GM12878 (cell line): ENCODE measurements at regions not wholly inside any gene's neighbourhood (a gene's known extent, or its start where the extent isn't known, plus 50 kb on each side); places are given as distances from the start of the nearest gene placed in this dataset.

Experiments
- ATAC-seq: fragments of 200-7000 bp; cut with Tn5 transposase; 3 replicates; pipeline ENCODE4 v1.9.1; 2020; ENCODE audit warnings: mild to moderate bottlenecking, moderate library complexity
- BruUV-seq: library from RNA; stranded (reverse); fragments of 400-500 nt; replicated peaks from 2 replicates; lab custom pipeline; 2021; lab: Mats Ljungman, UMichigan
- CTCF ChIA-PET: fragments of 300-600 bp; sonication (Branson Sonifier 250); formaldehyde crosslinking; extraction: SDS; loops from one replicate; lab custom pipeline; 2021; ENCODE audit warnings: inconsistent platforms; lab: Yijun Ruan, JAX
- POLR2A ChIA-PET: fragments of 350-600 bp; formaldehyde crosslinking; extraction: SDS; loops from one replicate; lab custom pipeline; 2021; ENCODE audit warnings: inconsistent platforms; lab: Charles Lee
- RAD21 ChIA-PET: fragments of 300-600 bp; sonication (Branson Sonifier 250); formaldehyde crosslinking; loops from one replicate; lab custom pipeline; 2023; ENCODE audit warnings: antibody characterized with exemption; ENCODE audit not compliant: unreplicated experiment; lab: Charles Lee
- SMC1A ChIA-PET: fragments of 300-600 bp; sonication (Branson Sonifier 250); formaldehyde crosslinking; loops from one replicate; lab custom pipeline; 2023; ENCODE audit not compliant: unreplicated experiment, uncharacterized antibody; lab: Charles Lee
- DNase-seq: peaks from one replicate; pipeline ENCODE4 v3.0.0-alpha.2; 2011; ENCODE audit warnings: low read depth, low spot score
- FAIRE-seq: peaks from 3 replicates; lab custom pipeline; 2011; peaks lifted over from hg19 to GRCh38; lab: Jason Lieb, UNC
- H2AFZ ChIP-seq: 2 replicates; pipeline ENCODE4 v1.6.0; 2011; ENCODE audit warnings: low read depth, low read length, control low read depth; ENCODE audit not compliant: control insufficient read depth
- H3K27ac ChIP-seq: 2 replicates; pipeline ENCODE4 v1.5.1; 2011; ENCODE audit warnings: control low read depth; ENCODE audit not compliant: control insufficient read depth, insufficient read depth
- H3K27me3 ChIP-seq, 2 experiments: replicated peaks in 1 of 2; 2 replicates each; pipeline versions ENCODE4 v1.6.0 to v1.6.1; 2011; ENCODE audit warnings: low read length in 1 of 2; ENCODE audit not compliant: control insufficient read depth in 2 of 2, insufficient read depth in 2 of 2
- H3K36me3 ChIP-seq, 2 experiments: 2 replicates each; pipeline ENCODE4 v1.5.1; 2011; ENCODE audit warnings: low read length in 1 of 2; ENCODE audit not compliant: control insufficient read depth in 2 of 2, insufficient read depth in 2 of 2
- H3K4me1 ChIP-seq: 2 replicates; pipeline ENCODE4 v1.6.1; 2011; ENCODE audit warnings: mild to moderate bottlenecking, low read length, moderate library complexity, mixed read lengths; ENCODE audit not compliant: control insufficient read depth, insufficient read depth
- H3K4me2 ChIP-seq: 2 replicates; pipeline ENCODE4 v1.6.0; 2011; ENCODE audit warnings: control low read depth; ENCODE audit not compliant: control insufficient read depth, insufficient read depth
- H3K4me3 ChIP-seq: fragments of 200-600 bp; sonication (generic); 2 replicates; pipeline ENCODE4 v1.5.1; 2016
- H3K79me2 ChIP-seq: 2 replicates; pipeline ENCODE4 v1.6.0; 2011; ENCODE audit warnings: low read length; ENCODE audit not compliant: control insufficient read depth, insufficient read depth
- H3K9ac ChIP-seq: 2 replicates; pipeline ENCODE4 v1.8.0; 2011; ENCODE audit warnings: low read length, control low read depth, mixed read lengths; ENCODE audit not compliant: control insufficient read depth, insufficient read depth
- H3K9me3 ChIP-seq: replicated peaks from 3 replicates; pipeline ENCODE4 v1.5.1; 2011; ENCODE audit warnings: mild to moderate bottlenecking, low read length; ENCODE audit not compliant: control insufficient read depth, insufficient read depth
- H4K20me1 ChIP-seq: 2 replicates; pipeline ENCODE4 v1.6.0; 2011; ENCODE audit not compliant: control insufficient read depth, insufficient read depth
- CREB1 ChIP-seq: IDR thresholded peaks from 2 replicates; pipeline ENCODE4 v1.6.1; 2012; ENCODE audit warnings: low read depth, mild to moderate bottlenecking, inconsistent platforms
- IRF4 ChIP-seq: IDR thresholded peaks from 2 replicates; pipeline ENCODE4 v1.6.1; 2011; ENCODE audit warnings: low read depth, low read length
- KLF5 ChIP-seq: fragments of 450-650 bp; IDR thresholded peaks from 2 replicates; pipeline ENCODE4 v1.6.1; 2014; ENCODE audit warnings: mild to moderate bottlenecking; ENCODE audit not compliant: partially characterized antibody
- MTA2 ChIP-seq: fragments of 450-650 bp; IDR thresholded peaks from 2 replicates; pipeline ENCODE4 v1.6.1; 2016; ENCODE audit warnings: low read depth, mild to moderate bottlenecking, moderate library complexity
- MTA3 ChIP-seq: IDR thresholded peaks from 2 replicates; pipeline ENCODE4 v1.6.1; 2012; ENCODE audit warnings: low read length, inconsistent platforms, borderline replicate concordance
- PAX8 ChIP-seq: fragments of 450-650 bp; IDR thresholded peaks from 2 replicates; pipeline ENCODE4 v1.6.1; 2017; ENCODE audit warnings: mild to moderate bottlenecking, moderate library complexity
- RAD21 ChIP-seq: IDR thresholded peaks from 2 replicates; pipeline ENCODE4 v1.6.1; 2011; ENCODE audit warnings: mild to moderate bottlenecking, low read depth, low read length, moderate library complexity; ENCODE audit not compliant: insufficient read depth
- RCOR1 ChIP-seq: conservative IDR thresholded peaks from 2 replicates; pipeline ENCODE4 v1.6.1; 2012; ENCODE audit warnings: low read depth, low read length, improper control_type of control experiment
- SMC3 ChIP-seq: IDR thresholded peaks from 2 replicates; pipeline ENCODE4 v1.6.1; 2011; ENCODE audit warnings: low read length, improper control_type of control experiment, borderline replicate concordance
- TCF7 ChIP-seq: IDR thresholded peaks from 2 replicates; pipeline ENCODE4 v1.6.1; 2014; ENCODE audit warnings: antibody characterized with exemption, borderline replicate concordance
- WGBS: methylation state at CpG from one replicate; pipeline ENCODE4 v1.1.6; 2016; ENCODE audit warnings: low lambda C conversion rate; ENCODE audit not compliant: insufficient replicate concordance, insufficient coverage; ENCODE audit errors: missing lambda C conversion rate; 5-methylcytosine and 5-hydroxymethylcytosine counted together
- in situ Hi-C: fragments of 300-500 bp; cut with MboI; formaldehyde crosslinking; loops from 9 replicates; pipeline ENCODE4 v1.14.3; 2018; ENCODE audit warnings: mixed read lengths
- intact Hi-C: fragments of 100-400 bp; cut with micrococcal nuclease; formaldehyde crosslinking; loops from one replicate; pipeline ENCODE4 v1.14.2; 2022; ENCODE audit not compliant: unreplicated experiment
- TF ChIP-seq, protein P1 (sequence below): fragments of 450-650 bp; conservative IDR thresholded peaks from 2 replicates; pipeline ENCODE4 v1.6.1; 2017; ENCODE audit warnings: mild to moderate bottlenecking, moderate library complexity
- TF ChIP-seq, protein P2 (sequence below): fragments of 450-650 bp; IDR thresholded peaks from 2 replicates; pipeline ENCODE4 v1.6.1; 2017; ENCODE audit warnings: mild to moderate bottlenecking

- TF ChIP-seq KLF5: no peak
- TF ChIP-seq, protein P1, sequence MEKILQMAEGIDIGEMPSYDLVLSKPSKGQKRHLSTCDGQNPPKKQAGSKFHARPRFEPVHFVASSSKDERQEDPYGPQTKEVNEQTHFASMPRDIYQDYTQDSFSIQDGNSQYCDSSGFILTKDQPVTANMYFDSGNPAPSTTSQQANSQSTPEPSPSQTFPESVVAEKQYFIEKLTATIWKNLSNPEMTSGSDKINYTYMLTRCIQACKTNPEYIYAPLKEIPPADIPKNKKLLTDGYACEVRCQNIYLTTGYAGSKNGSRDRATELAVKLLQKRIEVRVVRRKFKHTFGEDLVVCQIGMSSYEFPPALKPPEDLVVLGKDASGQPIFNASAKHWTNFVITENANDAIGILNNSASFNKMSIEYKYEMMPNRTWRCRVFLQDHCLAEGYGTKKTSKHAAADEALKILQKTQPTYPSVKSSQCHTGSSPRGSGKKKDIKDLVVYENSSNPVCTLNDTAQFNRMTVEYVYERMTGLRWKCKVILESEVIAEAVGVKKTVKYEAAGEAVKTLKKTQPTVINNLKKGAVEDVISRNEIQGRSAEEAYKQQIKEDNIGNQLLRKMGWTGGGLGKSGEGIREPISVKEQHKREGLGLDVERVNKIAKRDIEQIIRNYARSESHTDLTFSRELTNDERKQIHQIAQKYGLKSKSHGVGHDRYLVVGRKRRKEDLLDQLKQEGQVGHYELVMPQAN: no peak
- H3K4me1 ChIP-seq: no peaks in the 10 kb centered on the region
- ChIA-PET SMC1A (interaction anchor here (0.7 kb wide), 1 partner anchor 768 kb away, joined by 4 read pairs; no protein-coding TSS in a partner anchor), CTCF (no interaction called here), RAD21 (no interaction called here), POLR2A (no interaction called here)
- no peaks in the 10 kb centered on the region for H4K20me1 ChIP-seq
- in situ Hi-C loops: no loop called here
- no peaks in the 10 kb centered on the region for H3K79me2 ChIP-seq
- intact Hi-C loops: no loop called here
- H3K9ac ChIP-seq: no peak overlapping the region
- no TSS peak for BruUV-seq
- H3K9me3 ChIP-seq: no peaks in the 10 kb centered on the region
- 59% methylated on average over 1 of the region's 1 CpG for WGBS
- no peaks in the 10 kb centered on the region for H3K27me3 ChIP-seq
- ATAC-seq: no peak
- H2AFZ ChIP-seq: no peak overlapping the region
- DNase-seq: no peak
- no peak overlapping the region for H3K27ac ChIP-seq
- FAIRE-seq: no peak
- no peaks in the 10 kb centered on the region for H3K36me3 ChIP-seq
- H3K4me3 ChIP-seq: no peak overlapping the region
- no peak overlapping the region for H3K4me2 ChIP-seq
Measured at GRCh38 chr11:122181372-122181771, 65.4 kb upstream of the BLID start.

GRCh38 chr11:122179961-122180834 lies 64.2 kb upstream of the BLID start:
- ATAC-seq: no peak
- intact Hi-C loops (no loop called here), in situ Hi-C loops (no loop called here)
- Histone ChIP-seq H3K4me2 (no peak overlapping the region), H3K79me2 (no peaks in the 10 kb centered on the region), H3K9me3 (no peaks in the 10 kb centered on the region), H4K20me1 (no peaks in the 10 kb centered on the region), H3K9ac (no peak overlapping the region), H3K4me1 (no peaks in the 10 kb centered on the region), H3K4me3 (no peak overlapping the region), H3K27ac (no peak overlapping the region), H2AFZ (no peak overlapping the region), H3K36me3 (no peaks in the 10 kb centered on the region), H3K27me3 (no peaks in the 10 kb centered on the region)
- RAD21 ChIA-PET: interaction anchor here (1.0 kb wide), 1 partner anchor 35 kb away, joined by 3 read pairs; no protein-coding TSS in a partner anchor
- 23% methylated on average over 8 of the region's 8 CpGs for whole genome bisulfite sequencing
- SMC1A ChIA-PET: interaction anchor here (0.6 to 1.3 kb wide), 2 partner anchors 9 to 831 kb away, joined by 3 to 6 read pairs; no protein-coding TSS in a partner anchor
- POLR2A ChIA-PET: interaction anchor here (0.7 kb wide), 1 partner anchor 341 kb away, joined by 3 read pairs; no protein-coding TSS in a partner anchor
- DNase-seq: no peak
- no peak for FAIRE-seq
- CTCF ChIA-PET: no interaction called here
- BruUV-seq: no TSS peak
- no peak for TF ChIP-seq PAX8
- TF ChIP-seq, protein P2, sequence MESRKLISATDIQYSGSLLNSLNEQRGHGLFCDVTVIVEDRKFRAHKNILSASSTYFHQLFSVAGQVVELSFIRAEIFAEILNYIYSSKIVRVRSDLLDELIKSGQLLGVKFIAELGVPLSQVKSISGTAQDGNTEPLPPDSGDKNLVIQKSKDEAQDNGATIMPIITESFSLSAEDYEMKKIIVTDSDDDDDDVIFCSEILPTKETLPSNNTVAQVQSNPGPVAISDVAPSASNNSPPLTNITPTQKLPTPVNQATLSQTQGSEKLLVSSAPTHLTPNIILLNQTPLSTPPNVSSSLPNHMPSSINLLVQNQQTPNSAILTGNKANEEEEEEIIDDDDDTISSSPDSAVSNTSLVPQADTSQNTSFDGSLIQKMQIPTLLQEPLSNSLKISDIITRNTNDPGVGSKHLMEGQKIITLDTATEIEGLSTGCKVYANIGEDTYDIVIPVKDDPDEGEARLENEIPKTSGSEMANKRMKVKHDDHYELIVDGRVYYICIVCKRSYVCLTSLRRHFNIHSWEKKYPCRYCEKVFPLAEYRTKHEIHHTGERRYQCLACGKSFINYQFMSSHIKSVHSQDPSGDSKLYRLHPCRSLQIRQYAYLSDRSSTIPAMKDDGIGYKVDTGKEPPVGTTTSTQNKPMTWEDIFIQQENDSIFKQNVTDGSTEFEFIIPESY: no peak
- no peak for TF ChIP-seq SMC3
- no peak for TF ChIP-seq IRF4
- no peak for TF ChIP-seq TCF7
- no peak for TF ChIP-seq RCOR1
- no peak for TF ChIP-seq RAD21
- no peak for TF ChIP-seq MTA2
- no peak for TF ChIP-seq MTA3
- no peak for TF ChIP-seq CREB1
